ENCODE measurements at regions not wholly inside any gene's neighbourhood (a gene's known extent, or its start where the extent isn't known, plus 50 kb on each side); places are given as distances from the start of the nearest gene placed in this dataset.

DNA sequence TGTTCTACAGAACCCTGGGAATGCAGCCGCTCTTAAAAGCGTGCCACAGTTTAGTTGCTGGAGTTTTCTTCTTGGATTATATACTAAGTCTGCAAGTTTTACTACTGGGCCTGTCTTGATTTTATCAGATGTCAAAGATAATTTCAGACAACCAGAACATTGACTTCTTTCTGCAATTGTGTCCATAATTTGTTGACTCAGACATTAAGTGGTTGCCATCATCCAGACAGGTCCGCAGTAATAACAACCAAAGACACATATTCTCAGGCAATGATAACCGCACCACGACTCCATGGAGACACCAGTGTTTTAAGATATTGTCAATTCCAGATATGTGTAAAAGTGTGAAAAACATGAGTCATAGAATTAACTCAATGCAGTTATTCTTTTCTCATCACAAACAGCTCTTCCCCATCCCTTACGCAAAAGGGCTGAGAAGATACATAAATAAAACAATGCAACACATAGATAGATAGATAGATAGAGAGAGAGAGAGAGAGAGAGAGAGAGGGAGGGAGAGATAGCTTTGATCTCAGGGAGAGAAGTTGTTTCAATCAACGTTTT is 90.4 kb upstream of the FMN2 start:
- TF ChIP-seq, protein P1, sequence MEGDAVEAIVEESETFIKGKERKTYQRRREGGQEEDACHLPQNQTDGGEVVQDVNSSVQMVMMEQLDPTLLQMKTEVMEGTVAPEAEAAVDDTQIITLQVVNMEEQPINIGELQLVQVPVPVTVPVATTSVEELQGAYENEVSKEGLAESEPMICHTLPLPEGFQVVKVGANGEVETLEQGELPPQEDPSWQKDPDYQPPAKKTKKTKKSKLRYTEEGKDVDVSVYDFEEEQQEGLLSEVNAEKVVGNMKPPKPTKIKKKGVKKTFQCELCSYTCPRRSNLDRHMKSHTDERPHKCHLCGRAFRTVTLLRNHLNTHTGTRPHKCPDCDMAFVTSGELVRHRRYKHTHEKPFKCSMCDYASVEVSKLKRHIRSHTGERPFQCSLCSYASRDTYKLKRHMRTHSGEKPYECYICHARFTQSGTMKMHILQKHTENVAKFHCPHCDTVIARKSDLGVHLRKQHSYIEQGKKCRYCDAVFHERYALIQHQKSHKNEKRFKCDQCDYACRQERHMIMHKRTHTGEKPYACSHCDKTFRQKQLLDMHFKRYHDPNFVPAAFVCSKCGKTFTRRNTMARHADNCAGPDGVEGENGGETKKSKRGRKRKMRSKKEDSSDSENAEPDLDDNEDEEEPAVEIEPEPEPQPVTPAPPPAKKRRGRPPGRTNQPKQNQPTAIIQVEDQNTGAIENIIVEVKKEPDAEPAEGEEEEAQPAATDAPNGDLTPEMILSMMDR (IDR thresholded peaks at IDR 0.05; ENCODE audit: insufficient read depth, low read length): no peak
- TF ChIP-seq POLR2AphosphoS5 (IDR thresholded peaks at IDR 0.05; ENCODE audit: low read depth) (no peak), GABPA (IDR thresholded peaks at IDR 0.05; ENCODE audit: low read depth) (no peak)
- TF ChIP-seq, protein P2, sequence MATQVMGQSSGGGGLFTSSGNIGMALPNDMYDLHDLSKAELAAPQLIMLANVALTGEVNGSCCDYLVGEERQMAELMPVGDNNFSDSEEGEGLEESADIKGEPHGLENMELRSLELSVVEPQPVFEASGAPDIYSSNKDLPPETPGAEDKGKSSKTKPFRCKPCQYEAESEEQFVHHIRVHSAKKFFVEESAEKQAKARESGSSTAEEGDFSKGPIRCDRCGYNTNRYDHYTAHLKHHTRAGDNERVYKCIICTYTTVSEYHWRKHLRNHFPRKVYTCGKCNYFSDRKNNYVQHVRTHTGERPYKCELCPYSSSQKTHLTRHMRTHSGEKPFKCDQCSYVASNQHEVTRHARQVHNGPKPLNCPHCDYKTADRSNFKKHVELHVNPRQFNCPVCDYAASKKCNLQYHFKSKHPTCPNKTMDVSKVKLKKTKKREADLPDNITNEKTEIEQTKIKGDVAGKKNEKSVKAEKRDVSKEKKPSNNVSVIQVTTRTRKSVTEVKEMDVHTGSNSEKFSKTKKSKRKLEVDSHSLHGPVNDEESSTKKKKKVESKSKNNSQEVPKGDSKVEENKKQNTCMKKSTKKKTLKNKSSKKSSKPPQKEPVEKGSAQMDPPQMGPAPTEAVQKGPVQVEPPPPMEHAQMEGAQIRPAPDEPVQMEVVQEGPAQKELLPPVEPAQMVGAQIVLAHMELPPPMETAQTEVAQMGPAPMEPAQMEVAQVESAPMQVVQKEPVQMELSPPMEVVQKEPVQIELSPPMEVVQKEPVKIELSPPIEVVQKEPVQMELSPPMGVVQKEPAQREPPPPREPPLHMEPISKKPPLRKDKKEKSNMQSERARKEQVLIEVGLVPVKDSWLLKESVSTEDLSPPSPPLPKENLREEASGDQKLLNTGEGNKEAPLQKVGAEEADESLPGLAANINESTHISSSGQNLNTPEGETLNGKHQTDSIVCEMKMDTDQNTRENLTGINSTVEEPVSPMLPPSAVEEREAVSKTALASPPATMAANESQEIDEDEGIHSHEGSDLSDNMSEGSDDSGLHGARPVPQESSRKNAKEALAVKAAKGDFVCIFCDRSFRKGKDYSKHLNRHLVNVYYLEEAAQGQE (IDR thresholded peaks at IDR 0.05; ENCODE audit: insufficient replicate concordance, low read depth): no peak
